Neural cell (in vitro differentiated cells): ENCODE measurements at regions not wholly inside any gene's neighbourhood (a gene's known extent, or its start where the extent isn't known, plus 50 kb on each side); places are given as distances from the start of the nearest gene placed in this dataset.

ENCODE experiments used
- H2AFZ ChIP-seq: fragments of 200-600, 300-800 bp; sonication (generic), shearing (Covaris generic); 2 replicates; pipeline ENCODE4 v1.6.0; 2014; ENCODE audit warnings: low read depth, mild to moderate bottlenecking, antibody characterized with exemption, low read length, moderate library complexity
- H3F3A ChIP-seq: fragments of 200-600 bp; shearing (Covaris generic); 2 replicates; pipeline ENCODE4 v1.6.1; 2016; ENCODE audit warnings: mild to moderate bottlenecking, moderate library complexity, mixed read lengths, antibody characterized with exemption, low read length; ENCODE audit not compliant: insufficient read depth, poor library complexity, severe bottlenecking
- H3K27ac ChIP-seq: fragments of 200-600, 300-800 bp; sonication (generic), shearing (Covaris generic); 2 replicates; pipeline ENCODE4 v1.5.1; 2014; ENCODE audit warnings: mild to moderate bottlenecking, low read length, moderate library complexity
- H3K27me3 ChIP-seq: fragments of 300-800, 200-600 bp; sonication (generic), shearing (Covaris generic); 2 replicates; pipeline ENCODE4 v1.6.0; 2014; ENCODE audit warnings: mild to moderate bottlenecking, low read depth, low read length, moderate library complexity; ENCODE audit not compliant: insufficient read depth
- H3K36me3 ChIP-seq: fragments of 300-800, 200-600 bp; sonication (generic), shearing (Covaris generic); 2 replicates; pipeline ENCODE4 v1.5.1; 2014; ENCODE audit warnings: mild to moderate bottlenecking, antibody characterized with exemption, low read length, moderate library complexity; ENCODE audit not compliant: insufficient read depth
- H3K4me2 ChIP-seq: fragments of 300-800, 200-600 bp; sonication (generic), shearing (Covaris generic); 2 replicates; pipeline ENCODE4 v1.6.0; 2014; ENCODE audit warnings: mild to moderate bottlenecking, low read length
- H3K4me3 ChIP-seq: fragments of 300-800, 200-600 bp; sonication (generic), shearing (Covaris generic); 2 replicates; pipeline ENCODE4 v1.5.1; 2014; ENCODE audit warnings: mild to moderate bottlenecking, low read length, moderate library complexity
- H3K79me2 ChIP-seq: fragments of 200-600 bp; shearing (Covaris generic); replicated peaks from 2 replicates; pipeline ENCODE4 v1.6.0; 2014; ENCODE audit warnings: mild to moderate bottlenecking, low read length, moderate library complexity; ENCODE audit not compliant: insufficient read depth
- H3K9ac ChIP-seq: fragments of 300-800, 200-600 bp; sonication (generic), shearing (Covaris generic); 2 replicates; pipeline ENCODE4 v1.6.1; 2016; ENCODE audit warnings: mild to moderate bottlenecking, low read length, mixed read lengths
- H3K9me2 ChIP-seq: fragments of 200-600 bp; shearing (Covaris generic); 2 replicates; pipeline ENCODE4 v1.6.1; 2016; ENCODE audit warnings: mild to moderate bottlenecking, low read length, mixed read lengths; ENCODE audit not compliant: insufficient read depth
- H3K9me3 ChIP-seq: fragments of 200-600, 300-800 bp; sonication (generic), shearing (Covaris generic); 2 replicates; pipeline ENCODE4 v1.6.1; 2016; ENCODE audit warnings: mild to moderate bottlenecking, mixed run types, low read length, moderate library complexity, mixed read lengths
- H4K20me1 ChIP-seq: fragments of 200-600 bp; shearing (Covaris generic); 2 replicates; pipeline ENCODE4 v1.6.1; 2016; ENCODE audit warnings: mild to moderate bottlenecking, mixed run types; ENCODE audit not compliant: insufficient read depth
- CTCF ChIP-seq: fragments of 450-650 bp; IDR thresholded peaks from 2 replicates; pipeline ENCODE4 v1.5.1; 2014; ENCODE audit warnings: antibody characterized with exemption, mild to moderate bottlenecking, moderate library complexity; ENCODE audit not compliant: poor library complexity, severe bottlenecking
- EP300 ChIP-seq: fragments of 450-650 bp; conservative IDR thresholded peaks from 2 replicates; pipeline ENCODE4 v1.6.1; 2014; ENCODE audit warnings: antibody characterized with exemption, mild to moderate bottlenecking, moderate library complexity; ENCODE audit not compliant: poor library complexity, severe bottlenecking
- EZH2 ChIP-seq: fragments of 200-600, 300-800 bp; shearing (Covaris generic), sonication (generic); IDR thresholded peaks from 2 replicates; pipeline ENCODE4 v1.6.1; 2014; ENCODE audit warnings: antibody characterized with exemption, low read length, borderline replicate concordance, mild to moderate bottlenecking; ENCODE audit not compliant: insufficient read depth, poor library complexity, severe bottlenecking
- MXI1 ChIP-seq: fragments of 450-650 bp; conservative IDR thresholded peaks from 2 replicates; pipeline ENCODE4 v1.6.1; 2014; ENCODE audit warnings: antibody characterized with exemption, mild to moderate bottlenecking; ENCODE audit not compliant: poor library complexity, severe bottlenecking
- POLR2AphosphoS5 ChIP-seq: IDR thresholded peaks from 2 replicates; pipeline ENCODE4 v1.6.1; 2012
- RAD21 ChIP-seq: fragments of 450-650 bp; conservative IDR thresholded peaks from 2 replicates; pipeline ENCODE4 v1.6.1; 2014; ENCODE audit warnings: antibody characterized with exemption, mild to moderate bottlenecking, moderate library complexity
- SMC3 ChIP-seq: fragments of 450-650 bp; conservative IDR thresholded peaks from 2 replicates; pipeline ENCODE4 v1.6.1; 2014; ENCODE audit warnings: antibody characterized with exemption, mild to moderate bottlenecking, moderate library complexity; ENCODE audit not compliant: poor library complexity
- TAF1 ChIP-seq: IDR thresholded peaks from 2 replicates; pipeline ENCODE4 v1.6.1; 2012; ENCODE audit warnings: low read depth
- TF ChIP-seq, protein P1 (sequence below): IDR thresholded peaks from 2 replicates; pipeline ENCODE4 v1.6.1; 2012; ENCODE audit warnings: borderline replicate concordance

GRCh38 chr9:7287986-7288385 is 511.6 kb downstream of the DMAC1 start:
- Histone ChIP-seq H3K9ac (no peak overlapping the region), H3K36me3 (no peaks in the 10 kb centered on the region), H2AFZ (no peak overlapping the region), H3K9me3 (no peaks in the 10 kb centered on the region), H3K27me3 (no peaks in the 10 kb centered on the region), H4K20me1 (no peaks in the 10 kb centered on the region), H3K4me2 (no peak overlapping the region), H3K79me2 (no peaks in the 10 kb centered on the region), H3K4me3 (no peak overlapping the region), H3F3A (no peaks in the 10 kb centered on the region), H3K9me2 (no peaks in the 10 kb centered on the region), H3K27ac (no peak overlapping the region)
- no peak for TF ChIP-seq CTCF
- no peak for TF ChIP-seq RAD21
- TF ChIP-seq EZH2: no peak
- TF ChIP-seq TAF1: no peak
- TF ChIP-seq MXI1: no peak
- TF ChIP-seq, protein P1, sequence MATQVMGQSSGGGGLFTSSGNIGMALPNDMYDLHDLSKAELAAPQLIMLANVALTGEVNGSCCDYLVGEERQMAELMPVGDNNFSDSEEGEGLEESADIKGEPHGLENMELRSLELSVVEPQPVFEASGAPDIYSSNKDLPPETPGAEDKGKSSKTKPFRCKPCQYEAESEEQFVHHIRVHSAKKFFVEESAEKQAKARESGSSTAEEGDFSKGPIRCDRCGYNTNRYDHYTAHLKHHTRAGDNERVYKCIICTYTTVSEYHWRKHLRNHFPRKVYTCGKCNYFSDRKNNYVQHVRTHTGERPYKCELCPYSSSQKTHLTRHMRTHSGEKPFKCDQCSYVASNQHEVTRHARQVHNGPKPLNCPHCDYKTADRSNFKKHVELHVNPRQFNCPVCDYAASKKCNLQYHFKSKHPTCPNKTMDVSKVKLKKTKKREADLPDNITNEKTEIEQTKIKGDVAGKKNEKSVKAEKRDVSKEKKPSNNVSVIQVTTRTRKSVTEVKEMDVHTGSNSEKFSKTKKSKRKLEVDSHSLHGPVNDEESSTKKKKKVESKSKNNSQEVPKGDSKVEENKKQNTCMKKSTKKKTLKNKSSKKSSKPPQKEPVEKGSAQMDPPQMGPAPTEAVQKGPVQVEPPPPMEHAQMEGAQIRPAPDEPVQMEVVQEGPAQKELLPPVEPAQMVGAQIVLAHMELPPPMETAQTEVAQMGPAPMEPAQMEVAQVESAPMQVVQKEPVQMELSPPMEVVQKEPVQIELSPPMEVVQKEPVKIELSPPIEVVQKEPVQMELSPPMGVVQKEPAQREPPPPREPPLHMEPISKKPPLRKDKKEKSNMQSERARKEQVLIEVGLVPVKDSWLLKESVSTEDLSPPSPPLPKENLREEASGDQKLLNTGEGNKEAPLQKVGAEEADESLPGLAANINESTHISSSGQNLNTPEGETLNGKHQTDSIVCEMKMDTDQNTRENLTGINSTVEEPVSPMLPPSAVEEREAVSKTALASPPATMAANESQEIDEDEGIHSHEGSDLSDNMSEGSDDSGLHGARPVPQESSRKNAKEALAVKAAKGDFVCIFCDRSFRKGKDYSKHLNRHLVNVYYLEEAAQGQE: no peak
- no peak for TF ChIP-seq POLR2AphosphoS5
- no peak for TF ChIP-seq EP300
- TF ChIP-seq SMC3: no peak

DNA sequence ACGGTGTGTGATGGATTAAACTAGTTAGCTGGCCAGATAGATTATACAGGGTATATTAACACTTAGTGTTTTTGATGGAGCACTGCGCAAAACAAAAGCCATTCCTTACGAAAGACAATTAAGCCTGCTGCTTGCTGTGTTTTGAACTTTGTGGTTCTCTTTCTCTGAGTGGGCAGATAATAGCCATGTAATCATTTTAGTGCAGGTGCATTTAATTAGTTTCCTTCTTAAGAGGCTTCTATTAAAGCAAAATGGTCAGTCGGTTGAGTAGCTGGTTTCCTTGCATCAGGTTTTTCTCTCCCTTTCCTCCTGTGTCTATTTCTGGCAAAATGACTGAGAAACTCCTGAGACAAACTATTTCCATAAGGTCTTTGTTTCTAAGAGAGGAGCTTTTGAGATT is 512.5 kb downstream of the DMAC1 start:
- H3K27ac ChIP-seq: no peak overlapping the region
- TF ChIP-seq MXI1 (no peak), RAD21 (no peak), EZH2 (no peak), CTCF (no peak), SMC3 (no peak)
- TF ChIP-seq, protein P1: no peak
- no peaks in the 10 kb centered on the region for H3K79me2 ChIP-seq
- no peaks in the 10 kb centered on the region for H3K9me3 ChIP-seq
- no peaks in the 10 kb centered on the region for H4K20me1 ChIP-seq
- H3F3A ChIP-seq: no peaks in the 10 kb centered on the region
- H3K36me3 ChIP-seq: no peaks in the 10 kb centered on the region
- no peak overlapping the region for H3K9ac ChIP-seq
- no peaks in the 10 kb centered on the region for H3K27me3 ChIP-seq
- H3K4me2 ChIP-seq: no peak overlapping the region
- no peak overlapping the region for H2AFZ ChIP-seq
- H3K4me3 ChIP-seq: no peak overlapping the region
- no peaks in the 10 kb centered on the region for H3K9me2 ChIP-seq
